HL-60 (cell line): ENCODE measurements at regions not wholly inside any gene's neighbourhood (a gene's known extent, or its start where the extent isn't known, plus 50 kb on each side); places are given as distances from the start of the nearest gene placed in this dataset.
A peak's percentile ranks its signal among the peaks of the same experiment; 100 is the strongest.

Experiments
- DNase-seq, 2 experiments: peaks; one replicate each; pipeline ENCODE4 v3.0.0-alpha.2; 2010 to 2020; ENCODE audit warnings: low read depth in 1 of 2, low spot score in 1 of 2
- H3K27ac ChIP-seq: fragments of 250-450 bp; sonication (Bioruptor Pico); replicated peaks from 2 replicates; pipeline ENCODE4 v1.5.1; 2020; ENCODE audit warnings: mild to moderate bottlenecking, moderate library complexity
- H3K27me3 ChIP-seq: fragments of 250-450 bp; sonication (Bioruptor Pico); 2 replicates; pipeline ENCODE4 v1.5.1; 2021; ENCODE audit warnings: mild to moderate bottlenecking, moderate library complexity; ENCODE audit not compliant: insufficient read depth, poor library complexity, severe bottlenecking
- H3K4me3 ChIP-seq: replicated peaks from 2 replicates; pipeline ENCODE4 v1.5.1; 2011; ENCODE audit warnings: mild to moderate bottlenecking, control low read depth, low read length; ENCODE audit not compliant: insufficient read depth
- CTCF ChIP-seq: IDR thresholded peaks from one replicate; pipeline ENCODE4 v1.5.1; 2011; ENCODE audit warnings: low read length, control low read depth, inconsistent platforms; ENCODE audit not compliant: insufficient read depth
- GABPA ChIP-seq: IDR thresholded peaks from 2 replicates; pipeline ENCODE4 v1.6.1; 2012; ENCODE audit warnings: low read depth
- POLR2AphosphoS5 ChIP-seq: IDR thresholded peaks from 2 replicates; pipeline ENCODE4 v1.6.1; 2012; ENCODE audit warnings: low read depth
- REST ChIP-seq: IDR thresholded peaks from 2 replicates; pipeline ENCODE4 v1.6.1; 2012; ENCODE audit warnings: low read depth; ENCODE audit not compliant: insufficient replicate concordance
- SPI1 ChIP-seq: IDR thresholded peaks from 2 replicates; pipeline ENCODE4 v1.6.1; 2012; ENCODE audit warnings: low read depth, mild to moderate bottlenecking, borderline replicate concordance

GRCh38 chr5:2001300-2001699, 118.6 kb upstream of the IRX4 start:
- no peaks in the 10 kb centered on the region for H3K27me3 ChIP-seq
- TF ChIP-seq CTCF: no peak
- TF ChIP-seq POLR2AphosphoS5: 0 out of 2 replicates have a peak, but pooled peaks have one; percentile 38
- DNase-seq: peak in 1 of 2 experiments; percentile 21
- H3K4me3 ChIP-seq: no peak overlapping the region
- H3K27ac ChIP-seq: no peak overlapping the region

GRCh38 chr5:2000591-2000990, 117.9 kb upstream of the IRX4 start:
- TF ChIP-seq POLR2AphosphoS5 (no peak), REST (no peak), SPI1 (no peak), GABPA (no peak), CTCF (no peak)
- no peak for DNase-seq
- no peak overlapping the region for H3K4me3 ChIP-seq
- H3K27me3 ChIP-seq: no peaks in the 10 kb centered on the region
- H3K27ac ChIP-seq: no peak overlapping the region

GRCh38 chr5:1999794-2000193, 117.1 kb upstream of the IRX4 start:
- no peak overlapping the region for H3K4me3 ChIP-seq
- TF ChIP-seq GABPA (no peak), POLR2AphosphoS5 (no peak), SPI1 (no peak), CTCF (no peak)
- no peak for DNase-seq
- no peak overlapping the region for H3K27ac ChIP-seq
- no peaks in the 10 kb centered on the region for H3K27me3 ChIP-seq

GRCh38 chr5:1998716-1999317, 116.1 kb upstream of the IRX4 start:
- Histone ChIP-seq H3K27me3 (no peaks in the 10 kb centered on the region), H3K4me3 (no peak overlapping the region), H3K27ac (peak overlapping the region; percentile 15; the same call in 1 of the 2 replicates)
- no peak for TF ChIP-seq POLR2AphosphoS5
- no peak for TF ChIP-seq SPI1
- TF ChIP-seq GABPA: no peak
- no peak for TF ChIP-seq CTCF
- TF ChIP-seq REST: no peak
- DNase-seq: peak in 1 of 2 experiments; percentile 19
